ENCODE measurements at regions not wholly inside any gene's neighbourhood (a gene's known extent, or its start where the extent isn't known, plus 50 kb on each side); places are given as distances from the start of the nearest gene placed in this dataset.

- TF ChIP-seq CTCF (conservative IDR thresholded peaks at IDR 0.05; ENCODE audit: low read depth, low read length) = no peak
- no peak for DNase-seq (ENCODE audit: low read depth)
- H3K4me3 ChIP-seq (ENCODE audit: low read depth, low read length) = no peak overlapping the region
Observed at GRCh38 chr9:78893774-78894401, 597.0 kb downstream of the PSAT1 start.

- no peak for DNase-seq (ENCODE audit: low read depth)
- no peak overlapping the region for H3K4me3 ChIP-seq (ENCODE audit: low read depth, low read length)
- TF ChIP-seq CTCF (conservative IDR thresholded peaks at IDR 0.05; ENCODE audit: low read depth, low read length) = no peak
Observed at GRCh38 chr9:78896479-78896878, 599.6 kb downstream of the PSAT1 start.

- H3K4me3 ChIP-seq (ENCODE audit: low read depth, low read length) = no peak overlapping the region
- DNase-seq (ENCODE audit: low read depth) = no peak
- no peak for TF ChIP-seq CTCF (conservative IDR thresholded peaks at IDR 0.05; ENCODE audit: low read depth, low read length)
Observed at GRCh38 chr9:78898234-78898633, 601.3 kb downstream of the PSAT1 start.

GRCh38 chr9:78899006-78899405 is 602.1 kb downstream of the PSAT1 start:
- no peak for DNase-seq (ENCODE audit: low read depth)
- no peak overlapping the region for H3K4me3 ChIP-seq (ENCODE audit: low read depth, low read length)
- no peak for TF ChIP-seq CTCF (conservative IDR thresholded peaks at IDR 0.05; ENCODE audit: low read depth, low read length)

GRCh38 chr9:78900500-78900899 is 603.6 kb downstream of the PSAT1 start:
- H3K4me3 ChIP-seq (ENCODE audit: low read depth, low read length) = no peak overlapping the region
- TF ChIP-seq CTCF (conservative IDR thresholded peaks at IDR 0.05; ENCODE audit: low read depth, low read length) = no peak
- no peak for DNase-seq (ENCODE audit: low read depth)

GRCh38 chr9:78902051-78902450 is 605.1 kb downstream of the PSAT1 start:
- no peak for DNase-seq (ENCODE audit: low read depth)
- no peak for TF ChIP-seq CTCF (conservative IDR thresholded peaks at IDR 0.05; ENCODE audit: low read depth, low read length)
- H3K4me3 ChIP-seq (ENCODE audit: low read depth, low read length) = no peak overlapping the region

GRCh38 chr9:78903581-78903980 is 606.7 kb downstream of the PSAT1 start:
- no peak for TF ChIP-seq CTCF (conservative IDR thresholded peaks at IDR 0.05; ENCODE audit: low read depth, low read length)

More at GRCh38 chr9:78903581-78903980, 606.7 kb downstream of the PSAT1 start:
- DNase-seq (ENCODE audit: low read depth) = peak; percentile 39
- no peak overlapping the region for H3K4me3 ChIP-seq (ENCODE audit: low read depth, low read length)
